GM12878 (cell line): ENCODE measurements at regions not wholly inside any gene's neighbourhood (a gene's known extent, or its start where the extent isn't known, plus 50 kb on each side); places are given as distances from the start of the nearest gene placed in this dataset.

Experiments
- ATAC-seq: fragments of 200-7000 bp; cut with Tn5 transposase; 3 replicates; pipeline ENCODE4 v1.9.1; 2020; ENCODE audit warnings: mild to moderate bottlenecking, moderate library complexity
- BruUV-seq: library from RNA; stranded (reverse); fragments of 400-500 nt; replicated peaks from 2 replicates; lab custom pipeline; 2021; lab: Mats Ljungman, UMichigan
- CTCF ChIA-PET: fragments of 300-600 bp; sonication (Branson Sonifier 250); formaldehyde crosslinking; extraction: SDS; loops from one replicate; lab custom pipeline; 2021; ENCODE audit warnings: inconsistent platforms; lab: Yijun Ruan, JAX
- POLR2A ChIA-PET: fragments of 350-600 bp; formaldehyde crosslinking; extraction: SDS; loops from one replicate; lab custom pipeline; 2021; ENCODE audit warnings: inconsistent platforms; lab: Charles Lee
- RAD21 ChIA-PET: fragments of 300-600 bp; sonication (Branson Sonifier 250); formaldehyde crosslinking; loops from one replicate; lab custom pipeline; 2023; ENCODE audit warnings: antibody characterized with exemption; ENCODE audit not compliant: unreplicated experiment; lab: Charles Lee
- SMC1A ChIA-PET: fragments of 300-600 bp; sonication (Branson Sonifier 250); formaldehyde crosslinking; loops from one replicate; lab custom pipeline; 2023; ENCODE audit not compliant: unreplicated experiment, uncharacterized antibody; lab: Charles Lee
- DNase-seq: peaks from one replicate; pipeline ENCODE4 v3.0.0-alpha.2; 2011; ENCODE audit warnings: low read depth, low spot score
- FAIRE-seq: peaks from 3 replicates; lab custom pipeline; 2011; peaks lifted over from hg19 to GRCh38; lab: Jason Lieb, UNC
- H2AFZ ChIP-seq: 2 replicates; pipeline ENCODE4 v1.6.0; 2011; ENCODE audit warnings: low read depth, low read length, control low read depth; ENCODE audit not compliant: control insufficient read depth
- H3K27ac ChIP-seq: 2 replicates; pipeline ENCODE4 v1.5.1; 2011; ENCODE audit warnings: control low read depth; ENCODE audit not compliant: control insufficient read depth, insufficient read depth
- H3K27me3 ChIP-seq, 2 experiments: replicated peaks in 1 of 2; 2 replicates each; pipeline versions ENCODE4 v1.6.0 to v1.6.1; 2011; ENCODE audit warnings: low read length in 1 of 2; ENCODE audit not compliant: control insufficient read depth in 2 of 2, insufficient read depth in 2 of 2
- H3K36me3 ChIP-seq, 2 experiments: 2 replicates each; pipeline ENCODE4 v1.5.1; 2011; ENCODE audit warnings: low read length in 1 of 2; ENCODE audit not compliant: control insufficient read depth in 2 of 2, insufficient read depth in 2 of 2
- H3K4me1 ChIP-seq: 2 replicates; pipeline ENCODE4 v1.6.1; 2011; ENCODE audit warnings: mild to moderate bottlenecking, low read length, moderate library complexity, mixed read lengths; ENCODE audit not compliant: control insufficient read depth, insufficient read depth
- H3K4me2 ChIP-seq: 2 replicates; pipeline ENCODE4 v1.6.0; 2011; ENCODE audit warnings: control low read depth; ENCODE audit not compliant: control insufficient read depth, insufficient read depth
- H3K4me3 ChIP-seq: fragments of 200-600 bp; sonication (generic); 2 replicates; pipeline ENCODE4 v1.5.1; 2016
- H3K79me2 ChIP-seq: 2 replicates; pipeline ENCODE4 v1.6.0; 2011; ENCODE audit warnings: low read length; ENCODE audit not compliant: control insufficient read depth, insufficient read depth
- H3K9ac ChIP-seq: 2 replicates; pipeline ENCODE4 v1.8.0; 2011; ENCODE audit warnings: low read length, control low read depth, mixed read lengths; ENCODE audit not compliant: control insufficient read depth, insufficient read depth
- H3K9me3 ChIP-seq: replicated peaks from 3 replicates; pipeline ENCODE4 v1.5.1; 2011; ENCODE audit warnings: mild to moderate bottlenecking, low read length; ENCODE audit not compliant: control insufficient read depth, insufficient read depth
- H4K20me1 ChIP-seq: 2 replicates; pipeline ENCODE4 v1.6.0; 2011; ENCODE audit not compliant: control insufficient read depth, insufficient read depth
- ATF2 ChIP-seq: IDR thresholded peaks from 2 replicates; pipeline ENCODE4 v1.6.1; 2012; ENCODE audit warnings: low read length, inconsistent platforms
- ATF7 ChIP-seq: fragments of 450-650 bp; IDR thresholded peaks from 2 replicates; pipeline ENCODE4 v1.6.1; 2016; ENCODE audit warnings: low read depth, mild to moderate bottlenecking
- BCLAF1 ChIP-seq: fragments of 450-650 bp; IDR thresholded peaks from 2 replicates; pipeline ENCODE4 v1.6.1; 2017; ENCODE audit warnings: antibody characterized with exemption, mild to moderate bottlenecking, moderate library complexity
- CHD1 ChIP-seq: IDR thresholded peaks from 2 replicates; pipeline ENCODE4 v1.6.1; 2012; ENCODE audit warnings: low read depth, low read length, improper control_type of control experiment
- CREM ChIP-seq: IDR thresholded peaks from 2 replicates; pipeline ENCODE4 v1.6.1; 2014; ENCODE audit warnings: antibody characterized with exemption, low read depth
- E4F1 ChIP-seq: fragments of 450-650 bp; IDR thresholded peaks from 2 replicates; pipeline ENCODE4 v1.6.1; 2018; ENCODE audit warnings: borderline replicate concordance, mild to moderate bottlenecking; ENCODE audit not compliant: partially characterized antibody
- FOXM1 ChIP-seq: IDR thresholded peaks from 2 replicates; pipeline ENCODE4 v1.6.1; 2012; ENCODE audit warnings: low read depth, mild to moderate bottlenecking, inconsistent platforms, low read length, moderate library complexity
- GABPA ChIP-seq: IDR thresholded peaks from 2 replicates; pipeline ENCODE4 v1.6.1; 2014; ENCODE audit warnings: antibody characterized with exemption, low read depth, mild to moderate bottlenecking, inconsistent platforms
- GATAD2B ChIP-seq: fragments of 450-650 bp; conservative IDR thresholded peaks from 2 replicates; pipeline ENCODE4 v1.6.1; 2017; ENCODE audit warnings: low read depth, mild to moderate bottlenecking, moderate library complexity
- KLF5 ChIP-seq: fragments of 450-650 bp; IDR thresholded peaks from 2 replicates; pipeline ENCODE4 v1.6.1; 2014; ENCODE audit warnings: mild to moderate bottlenecking; ENCODE audit not compliant: partially characterized antibody
- MTA3 ChIP-seq: IDR thresholded peaks from 2 replicates; pipeline ENCODE4 v1.6.1; 2012; ENCODE audit warnings: low read length, inconsistent platforms, borderline replicate concordance
- NR2C2 ChIP-seq: IDR thresholded peaks from 2 replicates; pipeline ENCODE4 v1.6.1; 2011; ENCODE audit warnings: borderline replicate concordance, low read depth; ENCODE audit not compliant: control insufficient read depth, insufficient read length
- NR2F1 ChIP-seq: fragments of 450-650 bp; conservative IDR thresholded peaks from 2 replicates; pipeline ENCODE4 v1.6.1; 2017; ENCODE audit warnings: mild to moderate bottlenecking
- PAX8 ChIP-seq: fragments of 450-650 bp; IDR thresholded peaks from 2 replicates; pipeline ENCODE4 v1.6.1; 2017; ENCODE audit warnings: mild to moderate bottlenecking, moderate library complexity
- SIX5 ChIP-seq: IDR thresholded peaks from 2 replicates; pipeline ENCODE4 v1.6.1; 2011; ENCODE audit warnings: mild to moderate bottlenecking, low read depth, low read length, moderate library complexity; ENCODE audit not compliant: severe bottlenecking
- SUZ12 ChIP-seq: fragments of 200-600 bp; sonication (generic); IDR thresholded peaks from one replicate; pipeline ENCODE4 v1.6.1; 2018; ENCODE audit warnings: antibody characterized with exemption, mild to moderate bottlenecking; ENCODE audit not compliant: unreplicated experiment
- ZNF207 ChIP-seq: fragments of 450-650 bp; IDR thresholded peaks from 2 replicates; pipeline ENCODE4 v1.6.1; 2014; ENCODE audit warnings: antibody characterized with exemption, mild to moderate bottlenecking, borderline replicate concordance
- WGBS: methylation state at CpG from one replicate; pipeline ENCODE4 v1.1.6; 2016; ENCODE audit warnings: low lambda C conversion rate; ENCODE audit not compliant: insufficient replicate concordance, insufficient coverage; ENCODE audit errors: missing lambda C conversion rate; 5-methylcytosine and 5-hydroxymethylcytosine counted together
- in situ Hi-C: fragments of 300-500 bp; cut with MboI; formaldehyde crosslinking; loops from 9 replicates; pipeline ENCODE4 v1.14.3; 2018; ENCODE audit warnings: mixed read lengths
- intact Hi-C: fragments of 100-400 bp; cut with micrococcal nuclease; formaldehyde crosslinking; loops from one replicate; pipeline ENCODE4 v1.14.2; 2022; ENCODE audit not compliant: unreplicated experiment
- TF ChIP-seq, protein P1 (sequence below): IDR thresholded peaks from 2 replicates; pipeline ENCODE4 v1.6.1; 2012; ENCODE audit warnings: low read depth, low read length, improper control_type of control experiment

GRCh38 chr15:69926006-69926405 lies 171.7 kb downstream of the TLE3 start:
- FAIRE-seq: no peak
- 29% methylated on average over 1 of the region's 1 CpG for WGBS

More at GRCh38 chr15:69926006-69926405, 171.7 kb downstream of the TLE3 start:
- CTCF ChIA-PET: no interaction called here
- POLR2A ChIA-PET: no interaction called here
- Histone ChIP-seq H3K4me1 (peaks cover 15% of the 10 kb centered on the region), H3K9ac (no peak overlapping the region), H3K4me3 (no peak overlapping the region), H3K4me2 (no peak overlapping the region), H2AFZ (no peak overlapping the region), H4K20me1 (no peaks in the 10 kb centered on the region), H3K27ac (no peak overlapping the region), H3K36me3 (no peaks in the 10 kb centered on the region), H3K79me2 (no peaks in the 10 kb centered on the region), H3K27me3 (no peaks in the 10 kb centered on the region), H3K9me3 (no peaks in the 10 kb centered on the region; the same call in 1 of the 3 replicates)
- in situ Hi-C loops (no loop called here), intact Hi-C loops (no loop called here)
- DNase-seq (no peak), ATAC-seq (no peak)
- RAD21 ChIA-PET: no interaction called here
- no peak for TF ChIP-seq KLF5
- no peak for TF ChIP-seq ZNF207
- TF ChIP-seq SIX5: no peak
- TF ChIP-seq E4F1: no peak
- no peak for TF ChIP-seq NR2F1
- TF ChIP-seq ATF7: no peak
- TF ChIP-seq NR2C2: no peak
- no peak for TF ChIP-seq ATF2
- no peak for TF ChIP-seq MTA3
- TF ChIP-seq, protein P1, sequence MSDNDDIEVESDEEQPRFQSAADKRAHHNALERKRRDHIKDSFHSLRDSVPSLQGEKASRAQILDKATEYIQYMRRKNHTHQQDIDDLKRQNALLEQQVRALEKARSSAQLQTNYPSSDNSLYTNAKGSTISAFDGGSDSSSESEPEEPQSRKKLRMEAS: no peak
- no peak for TF ChIP-seq FOXM1
- TF ChIP-seq SUZ12: no peak
- TF ChIP-seq CHD1: no peak
- no peak for TF ChIP-seq PAX8
- no peak for TF ChIP-seq GATAD2B
- no peak for TF ChIP-seq BCLAF1
- no peak for TF ChIP-seq GABPA
- TF ChIP-seq CREM: no peak
- no TSS peak for BruUV-seq
- SMC1A ChIA-PET: no interaction called here
